ENCODE measurements at regions not wholly inside any gene's neighbourhood (a gene's known extent, or its start where the extent isn't known, plus 50 kb on each side); places are given as distances from the start of the nearest gene placed in this dataset.

DNA sequence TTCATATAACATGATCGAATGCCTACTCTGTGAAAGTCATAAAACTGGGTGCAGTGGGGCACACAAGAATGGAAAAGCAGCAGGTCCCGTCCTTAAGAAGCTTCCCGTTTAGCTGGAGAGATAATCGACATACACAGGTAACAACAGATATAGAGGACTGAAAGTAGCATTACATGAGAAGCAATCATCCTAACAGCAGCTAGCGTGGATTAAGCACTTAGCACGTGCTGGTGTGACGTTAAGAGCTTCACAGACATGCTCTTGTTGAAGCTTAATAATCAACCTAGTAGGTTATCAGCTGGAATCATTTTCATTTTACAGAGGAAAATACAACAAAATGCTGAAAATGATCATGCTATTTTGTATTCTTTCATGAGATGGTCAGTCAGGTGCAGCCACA lies 184.8 kb downstream of the GPAM start:
- peaks cover 17% of the 10 kb centered on the region for H3K9me3 Mint-ChIP-seq
- no peak overlapping the region for H3K4me3 Mint-ChIP-seq
- DNase-seq (ENCODE audit: low spot score) (no peak), ATAC-seq (no peak)
- TF ChIP-seq, protein P1, sequence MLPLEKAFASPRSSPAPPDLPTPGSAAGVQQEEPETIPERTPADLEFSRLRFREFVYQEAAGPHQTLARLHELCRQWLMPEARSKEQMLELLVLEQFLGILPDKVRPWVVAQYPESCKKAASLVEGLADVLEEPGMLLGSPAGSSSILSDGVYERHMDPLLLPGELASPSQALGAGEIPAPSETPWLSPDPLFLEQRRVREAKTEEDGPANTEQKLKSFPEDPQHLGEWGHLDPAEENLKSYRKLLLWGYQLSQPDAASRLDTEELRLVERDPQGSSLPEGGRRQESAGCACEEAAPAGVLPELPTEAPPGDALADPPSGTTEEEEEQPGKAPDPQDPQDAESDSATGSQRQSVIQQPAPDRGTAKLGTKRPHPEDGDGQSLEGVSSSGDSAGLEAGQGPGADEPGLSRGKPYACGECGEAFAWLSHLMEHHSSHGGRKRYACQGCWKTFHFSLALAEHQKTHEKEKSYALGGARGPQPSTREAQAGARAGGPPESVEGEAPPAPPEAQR (CRISPR knock-in tag; IDR thresholded peaks at IDR 0.05): no peak
- TF ChIP-seq, protein P2, sequence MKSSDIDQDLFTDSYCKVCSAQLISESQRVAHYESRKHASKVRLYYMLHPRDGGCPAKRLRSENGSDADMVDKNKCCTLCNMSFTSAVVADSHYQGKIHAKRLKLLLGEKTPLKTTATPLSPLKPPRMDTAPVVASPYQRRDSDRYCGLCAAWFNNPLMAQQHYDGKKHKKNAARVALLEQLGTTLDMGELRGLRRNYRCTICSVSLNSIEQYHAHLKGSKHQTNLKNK (CRISPR knock-in tag; IDR thresholded peaks at IDR 0.05): no peak
- no peak for TF ChIP-seq CREB1 (CRISPR knock-in tag; IDR thresholded peaks at IDR 0.05)
- TF ChIP-seq SP1 (CRISPR knock-in tag; conservative IDR thresholded peaks at IDR 0.05): no peak
- no peak for TF ChIP-seq CREM (CRISPR knock-in tag; IDR thresholded peaks at IDR 0.05)
- no peak for TF ChIP-seq ATF1 (CRISPR knock-in tag; IDR thresholded peaks at IDR 0.05)
- TF ChIP-seq CBFB (CRISPR knock-in tag; IDR thresholded peaks at IDR 0.05; ENCODE audit: low read depth): no peak
- no peak for TF ChIP-seq ZNF416 (CRISPR knock-in tag; IDR thresholded peaks at IDR 0.05)
- TF ChIP-seq TEAD4 (CRISPR knock-in tag; IDR thresholded peaks at IDR 0.05): no peak
- no peak for TF ChIP-seq GABPB1 (CRISPR knock-in tag; IDR thresholded peaks at IDR 0.05)
- TF ChIP-seq ZBTB21 (CRISPR knock-in tag; IDR thresholded peaks at IDR 0.05; ENCODE audit: borderline replicate concordance): no peak
- TF ChIP-seq EMX1 (CRISPR knock-in tag; IDR thresholded peaks at IDR 0.05): no peak
- TF ChIP-seq, protein P3, sequence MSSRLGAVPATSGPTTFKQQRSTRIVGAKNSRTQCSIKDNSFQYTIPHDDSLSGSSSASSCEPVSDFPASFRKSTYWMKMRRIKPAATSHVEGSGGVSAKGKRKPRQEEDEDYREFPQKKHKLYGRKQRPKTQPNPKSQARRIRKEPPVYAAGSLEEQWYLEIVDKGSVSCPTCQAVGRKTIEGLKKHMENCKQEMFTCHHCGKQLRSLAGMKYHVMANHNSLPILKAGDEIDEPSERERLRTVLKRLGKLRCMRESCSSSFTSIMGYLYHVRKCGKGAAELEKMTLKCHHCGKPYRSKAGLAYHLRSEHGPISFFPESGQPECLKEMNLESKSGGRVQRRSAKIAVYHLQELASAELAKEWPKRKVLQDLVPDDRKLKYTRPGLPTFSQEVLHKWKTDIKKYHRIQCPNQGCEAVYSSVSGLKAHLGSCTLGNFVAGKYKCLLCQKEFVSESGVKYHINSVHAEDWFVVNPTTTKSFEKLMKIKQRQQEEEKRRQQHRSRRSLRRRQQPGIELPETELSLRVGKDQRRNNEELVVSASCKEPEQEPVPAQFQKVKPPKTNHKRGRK (CRISPR knock-in tag; IDR thresholded peaks at IDR 0.05; ENCODE audit: borderline replicate concordance): no peak
- no peak for TF ChIP-seq SMAD4 (CRISPR knock-in tag; IDR thresholded peaks at IDR 0.05)
- POLR2A ChIA-PET: no interaction called here
- peaks cover 25% of the 10 kb centered on the region for H3K4me1 Mint-ChIP-seq
- CTCF ChIA-PET: interaction anchor here (0.8 to 1.5 kb wide), 2 partner anchors 8 to 138 kb away, joined by 3 to 13 read pairs; no protein-coding TSS in a partner anchor
- H3K27me3 Mint-ChIP-seq (ENCODE audit: low read depth): peaks cover 7% of the 10 kb centered on the region
- H3K27ac Mint-ChIP-seq: no peak overlapping the region
- 0 out of 2 replicates have a peak, but pooled peaks cover 6% of the 10 kb centered on the region for H3K36me3 Mint-ChIP-seq

DNA sequence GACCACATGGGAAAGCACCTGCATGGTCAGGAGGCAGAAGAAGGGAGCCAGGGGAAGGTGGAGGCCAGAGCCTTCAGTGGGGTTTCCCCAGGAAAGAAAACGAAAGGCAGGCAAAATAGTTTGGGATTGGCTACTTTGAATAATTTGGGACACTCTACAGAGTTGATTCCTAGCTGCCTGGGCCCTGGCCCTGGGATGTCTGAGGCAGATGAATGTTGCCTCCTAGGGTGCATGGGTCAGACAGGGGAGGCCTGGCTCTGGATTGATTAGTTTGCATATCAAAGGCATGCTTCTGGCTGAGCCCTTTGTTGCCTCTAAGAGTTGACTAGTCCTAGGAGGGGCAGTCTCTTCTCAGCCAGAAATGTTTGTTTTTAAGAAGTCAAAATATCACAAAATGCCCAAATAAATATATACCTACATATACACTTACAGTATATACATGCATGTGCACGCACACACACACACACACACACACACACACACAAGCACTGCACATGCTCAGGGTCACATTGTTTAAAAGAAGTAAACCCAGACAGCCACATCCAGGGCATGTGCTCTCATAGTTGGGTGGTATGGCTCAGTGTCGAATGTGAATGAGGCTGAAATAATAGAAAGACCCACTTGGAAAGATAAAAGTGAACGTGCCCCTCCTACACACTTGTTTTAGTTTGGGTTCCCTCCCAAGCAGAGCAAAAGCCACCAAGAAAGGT lies 184.2 kb downstream of the GPAM start:
- TF ChIP-seq JAZF1 (CRISPR knock-in tag; IDR thresholded peaks at IDR 0.05): no peak
- no peak for TF ChIP-seq TEAD1 (CRISPR knock-in tag; IDR thresholded peaks at IDR 0.05)
- 0 out of 2 replicates have a peak, but pooled peaks have one; percentile 32 for TF ChIP-seq ZNF532 (CRISPR knock-in tag; IDR thresholded peaks at IDR 0.05; ENCODE audit: borderline replicate concordance)
- 0 out of 2 replicates have a peak, but pooled peaks have one; percentile 19 for TF ChIP-seq ZNF121 (CRISPR knock-in tag; IDR thresholded peaks at IDR 0.05)
- no peak for TF ChIP-seq ZNF232 (CRISPR knock-in tag; IDR thresholded peaks at IDR 0.05)
- ChIA-PET CTCF (interaction anchor here (1.5 to 1.6 kb wide), 2 partner anchors 9 to 138 kb away, joined by 6 to 13 read pairs; no protein-coding TSS in a partner anchor), POLR2A (no interaction called here)
- H3K9me3 Mint-ChIP-seq: peaks cover 17% of the 10 kb centered on the region
- DNase-seq (ENCODE audit: low spot score): peak; percentile 51
- no peak overlapping the region for H3K4me3 Mint-ChIP-seq
- peak overlapping the region; percentile 81; the same call in 1 of the 2 replicates for H3K27ac Mint-ChIP-seq
- H3K27me3 Mint-ChIP-seq (ENCODE audit: low read depth): peaks cover 7% of the 10 kb centered on the region
- ATAC-seq: peak; percentile 97
- peaks cover 31% of the 10 kb centered on the region for H3K4me1 Mint-ChIP-seq
- 0 out of 2 replicates have a peak, but pooled peaks cover 6% of the 10 kb centered on the region for H3K36me3 Mint-ChIP-seq

All from WTC11 (cell line).